ENCODE measurements at regions not wholly inside any gene's neighbourhood (a gene's known extent, or its start where the extent isn't known, plus 50 kb on each side); places are given as distances from the start of the nearest gene placed in this dataset.

DNA sequence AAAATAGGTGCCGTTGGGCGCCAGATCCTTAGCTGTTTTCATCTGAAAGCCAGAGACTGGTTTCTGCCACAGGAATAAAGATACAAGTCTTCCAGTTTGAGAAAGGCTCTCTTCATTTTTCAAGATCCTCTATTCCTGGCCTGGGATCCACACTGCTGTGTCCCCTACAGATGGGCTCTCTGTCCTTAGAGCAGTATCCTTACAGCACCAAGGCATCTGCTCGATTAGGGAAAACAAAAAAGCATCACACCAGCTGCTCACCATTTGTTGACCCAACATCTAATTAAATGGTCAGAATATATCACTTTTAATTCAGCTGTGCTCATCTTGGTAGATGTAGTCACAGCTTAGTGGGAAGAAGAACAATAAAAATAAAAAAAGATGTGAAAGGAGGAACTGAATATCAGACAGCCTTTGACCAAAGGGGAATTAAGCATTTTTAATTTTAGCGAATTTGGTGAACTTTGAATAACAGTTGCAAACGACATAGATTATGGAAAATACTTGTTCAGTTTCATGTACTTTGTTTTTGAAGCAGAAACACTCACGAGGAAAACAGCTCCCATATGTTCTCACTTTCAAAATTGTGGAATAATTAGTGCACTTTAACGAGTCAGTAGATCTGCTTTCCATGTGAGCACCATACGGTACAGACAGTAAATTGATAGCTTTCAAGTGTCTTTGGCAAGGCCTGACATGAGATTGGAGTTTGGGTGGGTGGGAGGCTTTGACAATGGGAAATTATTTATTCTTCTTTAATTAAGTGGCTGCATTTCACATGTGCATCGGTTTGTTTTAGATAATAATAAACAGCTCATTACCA lies 148.4 kb upstream of the CLNK start:
- WGBS (ENCODE audit: low lambda C conversion rate) = 5% methylated on average over 9 of the region's 9 CpGs
- no peaks in the 10 kb centered on the region for H3K9me2 ChIP-seq
- H3K4me2 ChIP-seq = no peak overlapping the region
- H3K27me3 ChIP-seq (ENCODE audit: insufficient read depth) = no peaks in the 10 kb centered on the region
- H3K4me3 ChIP-seq (ENCODE audit: low read depth in 2 of 2, low read length in 1 of 2) = no peak overlapping the region
- CTCF ChIA-PET = no interaction called here
- no peaks in the 10 kb centered on the region for H4K20me1 ChIP-seq (ENCODE audit: insufficient read depth)
- no peaks in the 10 kb centered on the region for H3K9me3 ChIP-seq
- no peak overlapping the region for H3K27ac ChIP-seq (ENCODE audit: low read depth in 2 of 2, low read length in 1 of 2)
- H2AFZ ChIP-seq (ENCODE audit: low read depth) = no peak overlapping the region
- H3K9ac ChIP-seq = no peak overlapping the region
- H3K4me1 ChIP-seq (ENCODE audit: control insufficient read depth in 1 of 2, insufficient read depth in 2 of 2, low read depth in 1 of 2, low read length in 1 of 2) = no peaks in the 10 kb centered on the region
- no peaks in the 10 kb centered on the region for H3K36me3 ChIP-seq (replicated peaks in 1 of 2; ENCODE audit: control insufficient read depth in 1 of 2, insufficient read depth in 2 of 2, low read length in 1 of 2)
- TF ChIP-seq FOSL2 (IDR thresholded peaks at IDR 0.05; ENCODE audit: borderline replicate concordance, low read depth) (no peak), TAF1 (IDR thresholded peaks at IDR 0.05; ENCODE audit: borderline replicate concordance, low read depth, low read length) (no peak), GABPA (IDR thresholded peaks at IDR 0.05; ENCODE audit: low read depth) (no peak), MEF2A (IDR thresholded peaks at IDR 0.05; ENCODE audit: borderline replicate concordance, low read depth) (no peak), CHD2 (IDR thresholded peaks at IDR 0.05; ENCODE audit: low read length, partially characterized antibody) (no peak), YY1 (IDR thresholded peaks at IDR 0.05; ENCODE audit: low read depth) (no peak), ELF1 (IDR thresholded peaks at IDR 0.05) (no peak), MXI1 (IDR thresholded peaks at IDR 0.05; ENCODE audit: low read depth, low read length) (no peak), RAD21 (IDR thresholded peaks at IDR 0.05; ENCODE audit: low read length) (no peak), SIN3A (IDR thresholded peaks at IDR 0.05; ENCODE audit: borderline replicate concordance, low read depth, low read length) (no peak)
- TF ChIP-seq, protein P1, sequence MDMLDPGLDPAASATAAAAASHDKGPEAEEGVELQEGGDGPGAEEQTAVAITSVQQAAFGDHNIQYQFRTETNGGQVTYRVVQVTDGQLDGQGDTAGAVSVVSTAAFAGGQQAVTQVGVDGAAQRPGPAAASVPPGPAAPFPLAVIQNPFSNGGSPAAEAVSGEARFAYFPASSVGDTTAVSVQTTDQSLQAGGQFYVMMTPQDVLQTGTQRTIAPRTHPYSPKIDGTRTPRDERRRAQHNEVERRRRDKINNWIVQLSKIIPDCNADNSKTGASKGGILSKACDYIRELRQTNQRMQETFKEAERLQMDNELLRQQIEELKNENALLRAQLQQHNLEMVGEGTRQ (IDR thresholded peaks at IDR 0.05; ENCODE audit: borderline replicate concordance, low read depth, low read length) = no peak
- TF ChIP-seq, protein P2, sequence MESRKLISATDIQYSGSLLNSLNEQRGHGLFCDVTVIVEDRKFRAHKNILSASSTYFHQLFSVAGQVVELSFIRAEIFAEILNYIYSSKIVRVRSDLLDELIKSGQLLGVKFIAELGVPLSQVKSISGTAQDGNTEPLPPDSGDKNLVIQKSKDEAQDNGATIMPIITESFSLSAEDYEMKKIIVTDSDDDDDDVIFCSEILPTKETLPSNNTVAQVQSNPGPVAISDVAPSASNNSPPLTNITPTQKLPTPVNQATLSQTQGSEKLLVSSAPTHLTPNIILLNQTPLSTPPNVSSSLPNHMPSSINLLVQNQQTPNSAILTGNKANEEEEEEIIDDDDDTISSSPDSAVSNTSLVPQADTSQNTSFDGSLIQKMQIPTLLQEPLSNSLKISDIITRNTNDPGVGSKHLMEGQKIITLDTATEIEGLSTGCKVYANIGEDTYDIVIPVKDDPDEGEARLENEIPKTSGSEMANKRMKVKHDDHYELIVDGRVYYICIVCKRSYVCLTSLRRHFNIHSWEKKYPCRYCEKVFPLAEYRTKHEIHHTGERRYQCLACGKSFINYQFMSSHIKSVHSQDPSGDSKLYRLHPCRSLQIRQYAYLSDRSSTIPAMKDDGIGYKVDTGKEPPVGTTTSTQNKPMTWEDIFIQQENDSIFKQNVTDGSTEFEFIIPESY (IDR thresholded peaks at IDR 0.05; ENCODE audit: borderline replicate concordance, low read depth) = no peak
- TF ChIP-seq, protein P3, sequence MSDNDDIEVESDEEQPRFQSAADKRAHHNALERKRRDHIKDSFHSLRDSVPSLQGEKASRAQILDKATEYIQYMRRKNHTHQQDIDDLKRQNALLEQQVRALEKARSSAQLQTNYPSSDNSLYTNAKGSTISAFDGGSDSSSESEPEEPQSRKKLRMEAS (IDR thresholded peaks at IDR 0.05; ENCODE audit: low read depth) = no peak
- TF ChIP-seq, protein P4, sequence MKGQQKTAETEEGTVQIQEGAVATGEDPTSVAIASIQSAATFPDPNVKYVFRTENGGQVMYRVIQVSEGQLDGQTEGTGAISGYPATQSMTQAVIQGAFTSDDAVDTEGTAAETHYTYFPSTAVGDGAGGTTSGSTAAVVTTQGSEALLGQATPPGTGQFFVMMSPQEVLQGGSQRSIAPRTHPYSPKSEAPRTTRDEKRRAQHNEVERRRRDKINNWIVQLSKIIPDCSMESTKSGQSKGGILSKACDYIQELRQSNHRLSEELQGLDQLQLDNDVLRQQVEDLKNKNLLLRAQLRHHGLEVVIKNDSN (IDR thresholded peaks at IDR 0.05; ENCODE audit: borderline replicate concordance, low read depth) = no peak
- POLR2A ChIA-PET = no interaction called here
- H3F3A ChIP-seq (replicated peaks; ENCODE audit: insufficient read depth) = no peaks in the 10 kb centered on the region
- DNase-seq = no peak
- no peaks in the 10 kb centered on the region for H3K79me2 ChIP-seq (ENCODE audit: insufficient read depth)

All from SK-N-SH (cell line).